Ishikawa (cell line): ENCODE measurements at regions not wholly inside any gene's neighbourhood (a gene's known extent, or its start where the extent isn't known, plus 50 kb on each side); places are given as distances from the start of the nearest gene placed in this dataset.

Experiments
- CEBPB ChIP-seq: IDR thresholded peaks from 2 replicates; pipeline ENCODE4 v1.6.1; 2012
- CREB1 ChIP-seq: IDR thresholded peaks from 2 replicates; pipeline ENCODE4 v1.6.1; 2012; ENCODE audit warnings: low read depth
- EGR1 ChIP-seq: IDR thresholded peaks from 2 replicates; pipeline ENCODE4 v1.6.1; 2012
- EP300 ChIP-seq: IDR thresholded peaks from 2 replicates; pipeline ENCODE4 v1.6.1; 2012; ENCODE audit warnings: borderline replicate concordance
- FOXM1 ChIP-seq: IDR thresholded peaks from 2 replicates; pipeline ENCODE4 v1.6.1; 2012; ENCODE audit warnings: low read depth, borderline replicate concordance
- NFIC ChIP-seq: IDR thresholded peaks from 2 replicates; pipeline ENCODE4 v1.6.1; 2012
- RAD21 ChIP-seq: IDR thresholded peaks from 2 replicates; pipeline ENCODE4 v1.6.1; 2012; ENCODE audit warnings: low read depth
- TAF1 ChIP-seq: IDR thresholded peaks from 2 replicates; pipeline ENCODE4 v1.6.1; 2012; ENCODE audit warnings: low read depth, mild to moderate bottlenecking
- TCF12 ChIP-seq: IDR thresholded peaks from 2 replicates; pipeline ENCODE4 v1.6.1; 2012; ENCODE audit warnings: low read depth
- TEAD4 ChIP-seq: IDR thresholded peaks from 2 replicates; pipeline ENCODE4 v1.6.1; 2012
- YY1 ChIP-seq: IDR thresholded peaks from 2 replicates; pipeline ENCODE4 v1.6.1; 2012; ENCODE audit warnings: low read depth
- ZBTB7A ChIP-seq: IDR thresholded peaks from 2 replicates; pipeline ENCODE4 v1.6.1; 2012; ENCODE audit warnings: low read depth
- TF ChIP-seq, protein P1 (sequence below): IDR thresholded peaks from 2 replicates; pipeline ENCODE4 v1.6.1; 2012
- TF ChIP-seq, protein P2 (sequence below): IDR thresholded peaks from 2 replicates; pipeline ENCODE4 v1.6.1; 2012; ENCODE audit warnings: low read depth, mild to moderate bottlenecking
- TF ChIP-seq, protein P3 (sequence below): IDR thresholded peaks from 2 replicates; pipeline ENCODE4 v1.6.1; 2012

DNA sequence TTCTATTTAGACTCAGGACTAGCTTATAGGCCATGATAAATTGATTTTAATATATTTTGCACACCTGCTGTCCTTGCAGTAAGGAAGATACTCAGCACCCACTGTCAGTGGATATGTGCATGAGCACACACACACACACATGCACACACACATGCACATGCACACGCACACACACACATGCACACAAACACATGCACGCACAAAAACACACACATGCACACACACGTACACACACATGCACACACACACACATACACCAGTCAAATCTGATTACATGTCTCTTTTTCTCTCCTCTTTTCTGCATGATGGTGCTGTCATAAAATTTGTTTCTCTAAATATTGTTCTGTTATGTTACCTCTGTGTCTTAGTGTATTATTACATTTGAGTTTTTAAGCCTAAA lies 87.3 kb upstream of the OSTN start:
- TF ChIP-seq, protein P1, sequence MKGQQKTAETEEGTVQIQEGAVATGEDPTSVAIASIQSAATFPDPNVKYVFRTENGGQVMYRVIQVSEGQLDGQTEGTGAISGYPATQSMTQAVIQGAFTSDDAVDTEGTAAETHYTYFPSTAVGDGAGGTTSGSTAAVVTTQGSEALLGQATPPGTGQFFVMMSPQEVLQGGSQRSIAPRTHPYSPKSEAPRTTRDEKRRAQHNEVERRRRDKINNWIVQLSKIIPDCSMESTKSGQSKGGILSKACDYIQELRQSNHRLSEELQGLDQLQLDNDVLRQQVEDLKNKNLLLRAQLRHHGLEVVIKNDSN, result no peak
- TF ChIP-seq YY1 (no peak), TEAD4 (no peak), FOXM1 (no peak), NFIC (no peak), EP300 (no peak), EGR1 (no peak), TCF12 (no peak), RAD21 (no peak), CREB1 (no peak), TAF1 (no peak), CEBPB (no peak), ZBTB7A (no peak)
- TF ChIP-seq, protein P2, sequence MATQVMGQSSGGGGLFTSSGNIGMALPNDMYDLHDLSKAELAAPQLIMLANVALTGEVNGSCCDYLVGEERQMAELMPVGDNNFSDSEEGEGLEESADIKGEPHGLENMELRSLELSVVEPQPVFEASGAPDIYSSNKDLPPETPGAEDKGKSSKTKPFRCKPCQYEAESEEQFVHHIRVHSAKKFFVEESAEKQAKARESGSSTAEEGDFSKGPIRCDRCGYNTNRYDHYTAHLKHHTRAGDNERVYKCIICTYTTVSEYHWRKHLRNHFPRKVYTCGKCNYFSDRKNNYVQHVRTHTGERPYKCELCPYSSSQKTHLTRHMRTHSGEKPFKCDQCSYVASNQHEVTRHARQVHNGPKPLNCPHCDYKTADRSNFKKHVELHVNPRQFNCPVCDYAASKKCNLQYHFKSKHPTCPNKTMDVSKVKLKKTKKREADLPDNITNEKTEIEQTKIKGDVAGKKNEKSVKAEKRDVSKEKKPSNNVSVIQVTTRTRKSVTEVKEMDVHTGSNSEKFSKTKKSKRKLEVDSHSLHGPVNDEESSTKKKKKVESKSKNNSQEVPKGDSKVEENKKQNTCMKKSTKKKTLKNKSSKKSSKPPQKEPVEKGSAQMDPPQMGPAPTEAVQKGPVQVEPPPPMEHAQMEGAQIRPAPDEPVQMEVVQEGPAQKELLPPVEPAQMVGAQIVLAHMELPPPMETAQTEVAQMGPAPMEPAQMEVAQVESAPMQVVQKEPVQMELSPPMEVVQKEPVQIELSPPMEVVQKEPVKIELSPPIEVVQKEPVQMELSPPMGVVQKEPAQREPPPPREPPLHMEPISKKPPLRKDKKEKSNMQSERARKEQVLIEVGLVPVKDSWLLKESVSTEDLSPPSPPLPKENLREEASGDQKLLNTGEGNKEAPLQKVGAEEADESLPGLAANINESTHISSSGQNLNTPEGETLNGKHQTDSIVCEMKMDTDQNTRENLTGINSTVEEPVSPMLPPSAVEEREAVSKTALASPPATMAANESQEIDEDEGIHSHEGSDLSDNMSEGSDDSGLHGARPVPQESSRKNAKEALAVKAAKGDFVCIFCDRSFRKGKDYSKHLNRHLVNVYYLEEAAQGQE, result no peak
- TF ChIP-seq, protein P3, sequence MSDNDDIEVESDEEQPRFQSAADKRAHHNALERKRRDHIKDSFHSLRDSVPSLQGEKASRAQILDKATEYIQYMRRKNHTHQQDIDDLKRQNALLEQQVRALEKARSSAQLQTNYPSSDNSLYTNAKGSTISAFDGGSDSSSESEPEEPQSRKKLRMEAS, result no peak

DNA sequence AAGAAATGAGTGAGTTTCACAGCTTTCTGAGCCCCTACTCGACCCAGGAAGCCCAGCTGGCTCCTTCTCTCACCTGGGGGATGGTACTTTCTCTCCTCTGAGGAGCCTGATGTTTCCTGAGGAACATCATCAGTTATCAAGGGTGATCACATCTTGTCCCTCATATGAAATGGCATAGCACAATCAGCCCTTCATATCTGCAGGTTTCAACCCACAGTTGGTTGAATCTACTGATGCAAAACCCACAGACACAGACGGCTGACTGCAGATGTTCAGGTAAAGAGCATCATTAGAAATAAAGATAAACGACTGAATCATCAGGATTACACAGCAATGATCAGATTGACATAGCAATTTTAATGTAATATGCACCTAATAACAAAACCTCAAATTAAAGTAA lies 93.6 kb upstream of the OSTN start:
- no peak for TF ChIP-seq RAD21
- TF ChIP-seq, protein P2, result no peak
- TF ChIP-seq ZBTB7A, result no peak
- no peak for TF ChIP-seq FOXM1
- TF ChIP-seq TAF1, result no peak
- no peak for TF ChIP-seq CREB1
- no peak for TF ChIP-seq EGR1
- TF ChIP-seq TEAD4, result no peak
- TF ChIP-seq YY1, result no peak
- no peak for TF ChIP-seq NFIC
- TF ChIP-seq, protein P3, result no peak
- no peak for TF ChIP-seq TCF12
- no peak for TF ChIP-seq EP300
- no peak for TF ChIP-seq CEBPB
- TF ChIP-seq, protein P1, result no peak

- no peak for TF ChIP-seq RAD21
- TF ChIP-seq NFIC, result no peak
- TF ChIP-seq, protein P1, result no peak
- TF ChIP-seq TCF12, result no peak
- no peak for TF ChIP-seq CREB1
- no peak for TF ChIP-seq FOXM1
- no peak for TF ChIP-seq CEBPB
- TF ChIP-seq EP300, result no peak
- TF ChIP-seq EGR1, result no peak
- TF ChIP-seq, protein P3, result no peak
- no peak for TF ChIP-seq TAF1
- TF ChIP-seq, protein P2, result no peak
- no peak for TF ChIP-seq YY1
- no peak for TF ChIP-seq TEAD4
- no peak for TF ChIP-seq ZBTB7A
Measured at GRCh38 chr3:191100516-191100915, 98.5 kb upstream of the OSTN start.
